H1 (cell line): ENCODE measurements at regions not wholly inside any gene's neighbourhood (a gene's known extent, or its start where the extent isn't known, plus 50 kb on each side); places are given as distances from the start of the nearest gene placed in this dataset.
"Not testable (repeated sequence)": the region's sequence is repeated elsewhere in the genome, so short reads cannot be mapped to it uniquely, and the experiment has no call there.

Experiments used
- CTCF ChIA-PET: fragments of 300-600 bp; sonication (Branson Sonifier 250); formaldehyde crosslinking; loops from one replicate; lab custom pipeline; 2021; ENCODE audit not compliant: partially characterized antibody; lab: Charles Lee
- POLR2A ChIA-PET: fragments of 300-600 bp; sonication (Branson Sonifier 250); formaldehyde crosslinking; loops from one replicate; lab custom pipeline; 2021; ENCODE audit warnings: inconsistent platforms; ENCODE audit not compliant: partially characterized antibody; lab: Charles Lee
- DNase-seq, 2 experiments: peaks; one replicate each; pipeline versions ENCODE4 v3.0.0 to v3.0.0-alpha.2; 2010 to 2022; ENCODE audit warnings: low spot score in 2 of 2, low read depth in 1 of 2, mixed read lengths in 1 of 2
- FAIRE-seq: peaks from 2 replicates; lab custom pipeline; 2011; peaks lifted over from hg19 to GRCh38; lab: Jason Lieb, UNC
- H2AFZ ChIP-seq: 2 replicates; pipeline ENCODE4 v1.8.1; 2012; ENCODE audit warnings: low read length, inconsistent platforms
- H2AK5ac ChIP-seq: 2 replicates; pipeline ENCODE4 v1.6.1; 2013; ENCODE audit warnings: low read depth, low read length
- H2BK120ac ChIP-seq: replicated peaks from 2 replicates; pipeline ENCODE3; 2013; ENCODE audit warnings: low read depth, low read length, inconsistent platforms
- H2BK12ac ChIP-seq: 2 replicates; pipeline ENCODE4 v1.6.1; 2013; ENCODE audit warnings: low read depth, low read length
- H2BK15ac ChIP-seq: 2 replicates; pipeline ENCODE4 v1.6.1; 2013; ENCODE audit warnings: low read length
- H2BK20ac ChIP-seq: 2 replicates; pipeline ENCODE4 v1.6.1; 2013; ENCODE audit warnings: low read length
- H2BK5ac ChIP-seq: 2 replicates; pipeline ENCODE4 v1.6.1; 2013; ENCODE audit warnings: low read depth, low read length
- H3K14ac ChIP-seq: 2 replicates; pipeline ENCODE4 v1.6.1; 2013; ENCODE audit warnings: inconsistent platforms; ENCODE audit not compliant: insufficient read length
- H3K18ac ChIP-seq: 2 replicates; pipeline ENCODE4 v1.6.1; 2013; ENCODE audit warnings: low read length; ENCODE audit errors: extremely low read depth
- H3K23ac ChIP-seq: 2 replicates; pipeline ENCODE4 v1.6.1; 2013; ENCODE audit warnings: inconsistent platforms; ENCODE audit not compliant: insufficient read length
- H3K23me2 ChIP-seq: 2 replicates; pipeline ENCODE4 v1.6.1; 2013; ENCODE audit warnings: low read depth, low read length
- H3K27ac ChIP-seq: 2 replicates; pipeline ENCODE4 v1.6.1; 2011; ENCODE audit warnings: low read depth, low read length, inconsistent platforms
- H3K27me3 ChIP-seq, 4 experiments: replicated peaks in 1 of 4; 1 replicate in 1 of 4; 2 replicates in 3 of 4; pipeline versions ENCODE4 v1.6.1 to v1.8.1; 2011 to 2013; ENCODE audit warnings: low read length in 3 of 4, mild to moderate bottlenecking in 3 of 4, inconsistent platforms in 2 of 4, mixed read lengths in 2 of 4, moderate library complexity in 1 of 4; ENCODE audit not compliant: control insufficient read depth in 3 of 4, insufficient read depth in 3 of 4; ENCODE audit errors: extremely low read depth in 1 of 4
- H3K36me3 ChIP-seq, 4 experiments: 2 replicates each; pipeline versions ENCODE4 v1.6.1 to v1.8.1; 2011 to 2013; ENCODE audit warnings: mild to moderate bottlenecking in 4 of 4, low read length in 3 of 4, moderate library complexity in 2 of 4, control low read depth in 1 of 4, inconsistent platforms in 1 of 4; ENCODE audit not compliant: insufficient read depth in 4 of 4, control insufficient read depth in 2 of 4
- H3K4ac ChIP-seq: replicated peaks from 2 replicates; pipeline ENCODE3; 2013; ENCODE audit warnings: low read length, low read depth, mixed read lengths, inconsistent platforms; ENCODE audit not compliant: insufficient read length
- H3K4me1 ChIP-seq, 4 experiments: replicated peaks in 1 of 4; 1 replicate in 1 of 4; 2 replicates in 3 of 4; pipeline versions ENCODE4 v1.6.1 to v1.8.1; 2011 to 2013; ENCODE audit warnings: low read length in 3 of 4, inconsistent platforms in 2 of 4, mixed read lengths in 1 of 4; ENCODE audit not compliant: insufficient read depth in 4 of 4, control insufficient read depth in 3 of 4
- H3K4me2 ChIP-seq, 2 experiments: 2 replicates each; pipeline versions ENCODE4 v1.6.1 to v1.8.1; 2011 to 2013; ENCODE audit warnings: low read depth in 2 of 2, low read length in 2 of 2, control low read depth in 1 of 2, inconsistent platforms in 1 of 2, mild to moderate bottlenecking in 1 of 2; ENCODE audit not compliant: insufficient read depth in 1 of 2
- H3K4me3 ChIP-seq, 4 experiments: fragments of 200-600, 300-600 bp in 1 of 4; sonication (generic), shearing (Covaris generic), sonication (Bioruptor Twin) in 1 of 4; 2 replicates each; pipeline versions ENCODE4 v1.5.1 to v1.8.1; 2011 to 2016; ENCODE audit warnings: low read length in 4 of 4, low read depth in 3 of 4, control low read depth in 2 of 4, inconsistent platforms in 2 of 4, mild to moderate bottlenecking in 2 of 4, mixed read lengths in 1 of 4, moderate library complexity in 1 of 4; ENCODE audit not compliant: insufficient read depth in 2 of 4; ENCODE audit errors: extremely low read depth in 1 of 4
- H3K56ac ChIP-seq: replicated peaks from 2 replicates; pipeline ENCODE3; 2013; ENCODE audit warnings: low read depth, mild to moderate bottlenecking, mixed read lengths, low read length, inconsistent platforms; ENCODE audit not compliant: insufficient read length
- H3K79me1 ChIP-seq: 2 replicates; pipeline ENCODE4 v1.6.1; 2013; ENCODE audit warnings: low read depth, low read length, control low read depth
- H3K79me2 ChIP-seq, 2 experiments: 2 replicates each; pipeline versions ENCODE4 v1.6.1 to v1.8.1; 2012 to 2013; ENCODE audit warnings: low read length in 2 of 2, mild to moderate bottlenecking in 2 of 2, inconsistent platforms in 1 of 2; ENCODE audit not compliant: insufficient read depth in 2 of 2, control insufficient read depth in 1 of 2
- H3K9ac ChIP-seq, 4 experiments: replicated peaks in 1 of 4; 1 replicate in 1 of 4; 2 replicates in 3 of 4; pipeline versions ENCODE4 v1.6.1 to v1.8.1; 2011 to 2013; ENCODE audit warnings: low read depth in 3 of 4, low read length in 3 of 4, control low read depth in 2 of 4, mild to moderate bottlenecking in 2 of 4, moderate library complexity in 2 of 4, inconsistent platforms in 1 of 4; ENCODE audit errors: extremely low read depth in 1 of 4
- H3K9me3 ChIP-seq, 2 experiments: 2 replicates each; pipeline versions ENCODE4 v1.6.1 to v1.8.1; 2012 to 2013; ENCODE audit warnings: mild to moderate bottlenecking in 2 of 2, moderate library complexity in 2 of 2, control low read depth in 1 of 2, inconsistent platforms in 1 of 2, low read depth in 1 of 2, low read length in 1 of 2, mixed read lengths in 1 of 2; ENCODE audit not compliant: insufficient read depth in 2 of 2
- H4K20me1 ChIP-seq, 2 experiments: replicated peaks in 1 of 2; 2 replicates each; pipeline versions ENCODE3 to v1.8.1; 2011 to 2013; ENCODE audit warnings: inconsistent platforms in 2 of 2, low read length in 2 of 2, mild to moderate bottlenecking in 1 of 2; ENCODE audit not compliant: insufficient read depth in 2 of 2, control insufficient read depth in 1 of 2
- H4K5ac ChIP-seq: 2 replicates; pipeline ENCODE4 v1.6.1; 2013; ENCODE audit warnings: low read length, low read depth, mixed read lengths, inconsistent platforms; ENCODE audit not compliant: insufficient read length
- H4K8ac ChIP-seq: 2 replicates; pipeline ENCODE4 v1.8.0; 2013; ENCODE audit warnings: mild to moderate bottlenecking, moderate library complexity, low read length, inconsistent platforms; ENCODE audit not compliant: insufficient read depth; ENCODE audit errors: extremely low read depth
- H4K91ac ChIP-seq: replicated peaks from 2 replicates; pipeline ENCODE3; 2013; ENCODE audit warnings: low read length, mixed read lengths, inconsistent platforms; ENCODE audit not compliant: insufficient read length
- WGBS, 2 experiments: shearing (Covaris generic) in 1 of 2; methylation state at CpG; one replicate each; pipeline versions ENCODE4 v1.1.6 to v1.1.7; 2013 to 2015; ENCODE audit warnings: low lambda C conversion rate in 2 of 2, mixed read lengths in 2 of 2, inconsistent platforms in 1 of 2, low coverage in 1 of 2, missing lambda C conversion rate in 1 of 2; ENCODE audit not compliant: insufficient replicate concordance in 2 of 2, insufficient coverage in 1 of 2, insufficient read length in 1 of 2; ENCODE audit errors: extremely low coverage in 1 of 2, missing lambda C conversion rate in 1 of 2; 5-methylcytosine and 5-hydroxymethylcytosine counted together

GRCh38 chrY:17610649-17611048 is 269.4 kb downstream of the CDY2B start:
- H4K5ac ChIP-seq, H2BK5ac ChIP-seq, FAIRE-seq, H3K79me1 ChIP-seq, H3K4me3 ChIP-seq, H3K4me1 ChIP-seq, POLR2A ChIA-PET, H2BK12ac ChIP-seq, H3K27me3 ChIP-seq, H3K9me3 ChIP-seq, H3K4ac ChIP-seq, H2BK120ac ChIP-seq, H3K27ac ChIP-seq, H3K18ac ChIP-seq, H3K36me3 ChIP-seq, H3K56ac ChIP-seq, H4K91ac ChIP-seq, H2BK15ac ChIP-seq, H2AFZ ChIP-seq, H3K14ac ChIP-seq, H2AK5ac ChIP-seq, DNase-seq, H4K8ac ChIP-seq, H3K4me2 ChIP-seq, CTCF ChIA-PET, H4K20me1 ChIP-seq, H3K23me2 ChIP-seq, H2BK20ac ChIP-seq, H3K9ac ChIP-seq, H3K23ac ChIP-seq, H3K79me2 ChIP-seq: not testable (repeated sequence)
- WGBS, 2 experiments: no CpG with 5 or more reads among the region's 10 CpGs

- H3K27me3 ChIP-seq, H2BK12ac ChIP-seq, H3K18ac ChIP-seq, H3K9me3 ChIP-seq, FAIRE-seq, H3K79me1 ChIP-seq, H3K23ac ChIP-seq, H2AFZ ChIP-seq, H3K4me3 ChIP-seq, H2BK15ac ChIP-seq, H4K91ac ChIP-seq, POLR2A ChIA-PET, H4K20me1 ChIP-seq, H3K4me2 ChIP-seq, H3K4ac ChIP-seq, H2BK20ac ChIP-seq, H3K9ac ChIP-seq, H2AK5ac ChIP-seq, H3K14ac ChIP-seq, H4K8ac ChIP-seq, H2BK120ac ChIP-seq, DNase-seq, H3K79me2 ChIP-seq, H3K36me3 ChIP-seq, H4K5ac ChIP-seq, CTCF ChIA-PET, H3K56ac ChIP-seq, H3K27ac ChIP-seq, H2BK5ac ChIP-seq, H3K23me2 ChIP-seq, H3K4me1 ChIP-seq: not testable (repeated sequence)
- no CpG with 5 or more reads among the region's 4 CpGs for WGBS, 2 experiments
Measured at GRCh38 chrY:17607150-17607549, 272.9 kb downstream of the CDY2B start.
